Liver (tissue), 8 donors: ENCODE measurements at regions not wholly inside any gene's neighbourhood (a gene's known extent, or its start where the extent isn't known, plus 50 kb on each side); places are given as distances from the start of the nearest gene placed in this dataset.

Experiments used
- DNase-seq: peaks from one replicate; pipeline ENCODE4 v3.0.0-alpha.2; 2017; ENCODE audit warnings: low spot score
- H3K27ac ChIP-seq, 2 donors: one replicate each; pipeline ENCODE4 v1.7.0; 2013; ENCODE audit warnings: inconsistent platforms in 2 of 2, low read length in 2 of 2, control low read depth in 1 of 2, low read depth in 1 of 2, mild to moderate bottlenecking in 1 of 2
- H3K27me3 ChIP-seq, 4 donors: one replicate each; pipeline versions ENCODE4 v1.6.1 to v1.7.0; 2013; ENCODE audit warnings: low read length in 3 of 4, inconsistent platforms in 1 of 4, mild to moderate bottlenecking in 1 of 4, moderate library complexity in 1 of 4; ENCODE audit not compliant: control insufficient read depth in 4 of 4, insufficient read depth in 4 of 4
- H3K36me3 ChIP-seq, 4 donors: one replicate each; pipeline versions ENCODE4 v1.6.1 to v1.7.0; 2013; ENCODE audit warnings: low read length in 3 of 4, mild to moderate bottlenecking in 3 of 4, low read depth in 1 of 4, moderate library complexity in 1 of 4; ENCODE audit not compliant: control insufficient read depth in 4 of 4, insufficient read depth in 3 of 4
- H3K4me1 ChIP-seq, 4 donors: one replicate each; pipeline versions ENCODE4 v1.6.1 to v1.7.0; 2013; ENCODE audit warnings: low read length in 3 of 4, mild to moderate bottlenecking in 3 of 4, moderate library complexity in 1 of 4; ENCODE audit not compliant: control insufficient read depth in 4 of 4, insufficient read depth in 4 of 4
- H3K4me3 ChIP-seq, 3 donors: one replicate each; pipeline versions ENCODE4 v1.6.1 to v1.7.0; 2013; ENCODE audit warnings: low read length in 3 of 3, control low read depth in 1 of 3, low read depth in 1 of 3, mild to moderate bottlenecking in 1 of 3
- H3K9ac ChIP-seq, 2 donors: one replicate each; pipeline ENCODE4 v1.7.0; 2013; ENCODE audit warnings: low read length in 2 of 2, mild to moderate bottlenecking in 2 of 2, moderate library complexity in 2 of 2, control low read depth in 1 of 2, low read depth in 1 of 2
- H3K9me3 ChIP-seq, 4 donors: one replicate each; pipeline versions ENCODE4 v1.6.1 to v1.7.0; 2013; ENCODE audit warnings: low read length in 3 of 4; ENCODE audit not compliant: control insufficient read depth in 4 of 4
- EGR1 ChIP-seq, 2 donors: IDR thresholded peaks; 2 replicates each; pipeline ENCODE4 v1.6.1; 2016 to 2018; ENCODE audit warnings: antibody characterized with exemption in 2 of 2, low read depth in 2 of 2
- FOXA1 ChIP-seq: IDR thresholded peaks from 2 replicates; pipeline ENCODE4 v1.6.1; 2016; ENCODE audit warnings: antibody characterized with exemption
- FOXA2 ChIP-seq: IDR thresholded peaks from 2 replicates; pipeline ENCODE4 v1.6.1; 2016; ENCODE audit warnings: antibody characterized with exemption
- GABPA ChIP-seq, 2 donors: IDR thresholded peaks in 1 of 2; conservative IDR thresholded peaks in 1 of 2; 2 replicates each; pipeline ENCODE4 v1.6.1; 2016; ENCODE audit warnings: antibody characterized with exemption in 2 of 2, mild to moderate bottlenecking in 1 of 2, moderate library complexity in 1 of 2
- HNF4A ChIP-seq, 2 donors: conservative IDR thresholded peaks; 2 replicates each; pipeline ENCODE4 v1.6.1; 2016; ENCODE audit warnings: antibody characterized with exemption in 2 of 2, mild to moderate bottlenecking in 2 of 2
- HNF4G ChIP-seq: IDR thresholded peaks from 2 replicates; pipeline ENCODE4 v1.6.1; 2016; ENCODE audit warnings: antibody characterized with exemption
- JUND ChIP-seq, 2 donors: IDR thresholded peaks; 2 replicates each; pipeline ENCODE4 v1.6.1; 2016; ENCODE audit warnings: antibody characterized with exemption in 2 of 2
- NR2F2 ChIP-seq: IDR thresholded peaks from 2 replicates; pipeline ENCODE4 v1.6.1; 2016; ENCODE audit warnings: antibody characterized with exemption
- RAD21 ChIP-seq, 2 donors: IDR thresholded peaks; 2 replicates each; pipeline ENCODE4 v1.6.1; 2016; ENCODE audit warnings: antibody characterized with exemption in 2 of 2, mild to moderate bottlenecking in 2 of 2
- RXRA ChIP-seq, 2 donors: IDR thresholded peaks; 2 replicates each; pipeline ENCODE4 v1.6.1; 2017 to 2018; ENCODE audit warnings: antibody characterized with exemption in 2 of 2, mild to moderate bottlenecking in 1 of 2
- SP1 ChIP-seq: IDR thresholded peaks from 2 replicates; pipeline ENCODE4 v1.6.1; 2018; ENCODE audit warnings: antibody characterized with exemption, mild to moderate bottlenecking
- TAF1 ChIP-seq: conservative IDR thresholded peaks from 2 replicates; pipeline ENCODE4 v1.6.1; 2016; ENCODE audit warnings: antibody characterized with exemption, mild to moderate bottlenecking
- YY1 ChIP-seq: IDR thresholded peaks from 2 replicates; pipeline ENCODE4 v1.6.1; 2016; ENCODE audit warnings: antibody characterized with exemption, mild to moderate bottlenecking
- WGBS: extraction: QIAGEN DNeasy Blood & Tissue Kit; methylation state at CpG from one replicate; pipeline ENCODE4 v1.1.7; 2013; 5-methylcytosine and 5-hydroxymethylcytosine counted together
- TF ChIP-seq, protein P1 (sequence below): fragments of 150-350 bp; IDR thresholded peaks from 2 replicates; pipeline ENCODE4 v1.5.1; 2017; ENCODE audit warnings: improper control_type of control experiment, low read depth, low read length; ENCODE audit not compliant: missing input control
- TF ChIP-seq, protein P2 (sequence below): IDR thresholded peaks from 2 replicates; pipeline ENCODE4 v1.6.1; 2016; ENCODE audit warnings: antibody characterized with exemption
- TF ChIP-seq, protein P3 (sequence below): IDR thresholded peaks from 2 replicates; pipeline ENCODE4 v1.6.1; 2016; ENCODE audit warnings: antibody characterized with exemption, mild to moderate bottlenecking
- TF ChIP-seq, protein P4 (sequence below): IDR thresholded peaks from 2 replicates; pipeline ENCODE4 v1.6.1; 2016; ENCODE audit warnings: antibody characterized with exemption
- TF ChIP-seq, protein P5 (sequence below): IDR thresholded peaks from 2 replicates; pipeline ENCODE4 v1.6.1; 2016; ENCODE audit warnings: antibody characterized with exemption
- donor health status: healthy.
- donor health status: healthy.
- donor health status: healthy.
- donor health status: healthy.
- donor health status: healthy.

DNA sequence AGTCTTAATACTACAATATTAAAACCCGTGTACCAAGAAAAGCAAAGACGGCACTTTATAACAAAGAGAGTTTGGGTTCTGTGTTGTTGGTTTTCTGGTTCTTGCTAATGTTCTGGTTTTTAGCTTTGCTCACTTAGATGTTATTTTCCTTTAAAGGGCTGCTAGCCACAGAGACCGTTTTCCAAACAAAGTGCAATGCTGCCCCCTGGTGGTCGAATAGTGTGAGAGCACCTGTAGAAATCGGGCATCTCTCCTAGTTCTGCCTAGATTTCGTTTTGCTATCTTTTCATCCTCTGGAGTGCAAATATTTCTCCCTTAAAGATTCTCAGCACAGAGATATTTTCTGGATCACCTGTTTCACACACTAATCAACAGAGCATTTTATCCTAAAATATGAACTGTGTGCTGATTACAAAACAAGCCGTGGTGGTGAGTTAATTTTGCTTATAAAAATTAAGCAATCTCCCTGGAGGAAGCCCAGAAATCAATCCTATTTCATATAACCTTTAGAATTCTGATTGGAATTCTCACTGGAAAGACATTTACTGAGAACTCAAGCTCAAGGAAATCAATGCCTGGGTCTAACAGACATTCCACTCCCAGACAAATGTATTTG lies 334.5 kb upstream of the NOCT start:
- 7% methylated on average over 7 of the region's 7 CpGs for WGBS
- TF ChIP-seq, protein P1, sequence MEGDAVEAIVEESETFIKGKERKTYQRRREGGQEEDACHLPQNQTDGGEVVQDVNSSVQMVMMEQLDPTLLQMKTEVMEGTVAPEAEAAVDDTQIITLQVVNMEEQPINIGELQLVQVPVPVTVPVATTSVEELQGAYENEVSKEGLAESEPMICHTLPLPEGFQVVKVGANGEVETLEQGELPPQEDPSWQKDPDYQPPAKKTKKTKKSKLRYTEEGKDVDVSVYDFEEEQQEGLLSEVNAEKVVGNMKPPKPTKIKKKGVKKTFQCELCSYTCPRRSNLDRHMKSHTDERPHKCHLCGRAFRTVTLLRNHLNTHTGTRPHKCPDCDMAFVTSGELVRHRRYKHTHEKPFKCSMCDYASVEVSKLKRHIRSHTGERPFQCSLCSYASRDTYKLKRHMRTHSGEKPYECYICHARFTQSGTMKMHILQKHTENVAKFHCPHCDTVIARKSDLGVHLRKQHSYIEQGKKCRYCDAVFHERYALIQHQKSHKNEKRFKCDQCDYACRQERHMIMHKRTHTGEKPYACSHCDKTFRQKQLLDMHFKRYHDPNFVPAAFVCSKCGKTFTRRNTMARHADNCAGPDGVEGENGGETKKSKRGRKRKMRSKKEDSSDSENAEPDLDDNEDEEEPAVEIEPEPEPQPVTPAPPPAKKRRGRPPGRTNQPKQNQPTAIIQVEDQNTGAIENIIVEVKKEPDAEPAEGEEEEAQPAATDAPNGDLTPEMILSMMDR: peak; percentile 95
- TF ChIP-seq, protein P2, sequence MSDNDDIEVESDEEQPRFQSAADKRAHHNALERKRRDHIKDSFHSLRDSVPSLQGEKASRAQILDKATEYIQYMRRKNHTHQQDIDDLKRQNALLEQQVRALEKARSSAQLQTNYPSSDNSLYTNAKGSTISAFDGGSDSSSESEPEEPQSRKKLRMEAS: no peak
- TF ChIP-seq RAD21 (IDR thresholded peaks at IDR 0.05) (peak; percentile 97), NR2F2 (no peak)
- no peak overlapping the region for H3K27ac ChIP-seq
- H3K9ac ChIP-seq: no peak overlapping the region
- peaks cover 0 to 8% (median 3%) of the 10 kb centered on the region in 4 donors for H3K4me1 ChIP-seq
- H3K4me3 ChIP-seq: no peak overlapping the region
- H3K36me3 ChIP-seq: no peaks in the 10 kb centered on the region
- H3K27me3 ChIP-seq: peaks cover 0 to 3% (median 0%) of the 10 kb centered on the region in 4 donors
- H3K9me3 ChIP-seq: no peaks in the 10 kb centered on the region
- peak; percentile 86 for DNase-seq

DNA sequence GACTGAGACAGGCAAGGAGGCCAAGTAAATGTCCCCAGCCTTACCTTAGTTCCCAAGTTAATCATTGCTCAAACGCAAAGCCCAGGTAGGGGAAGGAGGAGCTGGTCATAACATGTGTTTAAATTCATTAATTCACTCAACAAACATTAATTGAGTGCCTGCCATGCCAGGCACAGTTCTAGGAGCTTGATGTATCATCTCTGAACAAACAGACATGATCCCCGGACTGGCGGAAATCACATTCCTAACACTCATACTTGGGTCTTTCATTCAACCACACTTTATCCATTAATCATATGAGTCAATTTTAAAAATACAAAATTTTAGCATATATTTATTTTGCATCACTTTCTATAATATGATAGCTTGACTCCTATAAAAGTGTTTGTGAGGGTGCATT lies 335.3 kb upstream of the NOCT start:
- TF ChIP-seq FOXA2: no peak
- TF ChIP-seq RAD21 (IDR thresholded peaks at IDR 0.05): no peak
- no peak for TF ChIP-seq NR2F2
- no peak for TF ChIP-seq JUND (IDR thresholded peaks at IDR 0.05)
- no peak for TF ChIP-seq SP1
- TF ChIP-seq, protein P1: no peak
- TF ChIP-seq, protein P3, sequence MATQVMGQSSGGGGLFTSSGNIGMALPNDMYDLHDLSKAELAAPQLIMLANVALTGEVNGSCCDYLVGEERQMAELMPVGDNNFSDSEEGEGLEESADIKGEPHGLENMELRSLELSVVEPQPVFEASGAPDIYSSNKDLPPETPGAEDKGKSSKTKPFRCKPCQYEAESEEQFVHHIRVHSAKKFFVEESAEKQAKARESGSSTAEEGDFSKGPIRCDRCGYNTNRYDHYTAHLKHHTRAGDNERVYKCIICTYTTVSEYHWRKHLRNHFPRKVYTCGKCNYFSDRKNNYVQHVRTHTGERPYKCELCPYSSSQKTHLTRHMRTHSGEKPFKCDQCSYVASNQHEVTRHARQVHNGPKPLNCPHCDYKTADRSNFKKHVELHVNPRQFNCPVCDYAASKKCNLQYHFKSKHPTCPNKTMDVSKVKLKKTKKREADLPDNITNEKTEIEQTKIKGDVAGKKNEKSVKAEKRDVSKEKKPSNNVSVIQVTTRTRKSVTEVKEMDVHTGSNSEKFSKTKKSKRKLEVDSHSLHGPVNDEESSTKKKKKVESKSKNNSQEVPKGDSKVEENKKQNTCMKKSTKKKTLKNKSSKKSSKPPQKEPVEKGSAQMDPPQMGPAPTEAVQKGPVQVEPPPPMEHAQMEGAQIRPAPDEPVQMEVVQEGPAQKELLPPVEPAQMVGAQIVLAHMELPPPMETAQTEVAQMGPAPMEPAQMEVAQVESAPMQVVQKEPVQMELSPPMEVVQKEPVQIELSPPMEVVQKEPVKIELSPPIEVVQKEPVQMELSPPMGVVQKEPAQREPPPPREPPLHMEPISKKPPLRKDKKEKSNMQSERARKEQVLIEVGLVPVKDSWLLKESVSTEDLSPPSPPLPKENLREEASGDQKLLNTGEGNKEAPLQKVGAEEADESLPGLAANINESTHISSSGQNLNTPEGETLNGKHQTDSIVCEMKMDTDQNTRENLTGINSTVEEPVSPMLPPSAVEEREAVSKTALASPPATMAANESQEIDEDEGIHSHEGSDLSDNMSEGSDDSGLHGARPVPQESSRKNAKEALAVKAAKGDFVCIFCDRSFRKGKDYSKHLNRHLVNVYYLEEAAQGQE: no peak
- TF ChIP-seq YY1: no peak
- no peak for TF ChIP-seq HNF4G
- TF ChIP-seq, protein P2: no peak
- TF ChIP-seq, protein P4, sequence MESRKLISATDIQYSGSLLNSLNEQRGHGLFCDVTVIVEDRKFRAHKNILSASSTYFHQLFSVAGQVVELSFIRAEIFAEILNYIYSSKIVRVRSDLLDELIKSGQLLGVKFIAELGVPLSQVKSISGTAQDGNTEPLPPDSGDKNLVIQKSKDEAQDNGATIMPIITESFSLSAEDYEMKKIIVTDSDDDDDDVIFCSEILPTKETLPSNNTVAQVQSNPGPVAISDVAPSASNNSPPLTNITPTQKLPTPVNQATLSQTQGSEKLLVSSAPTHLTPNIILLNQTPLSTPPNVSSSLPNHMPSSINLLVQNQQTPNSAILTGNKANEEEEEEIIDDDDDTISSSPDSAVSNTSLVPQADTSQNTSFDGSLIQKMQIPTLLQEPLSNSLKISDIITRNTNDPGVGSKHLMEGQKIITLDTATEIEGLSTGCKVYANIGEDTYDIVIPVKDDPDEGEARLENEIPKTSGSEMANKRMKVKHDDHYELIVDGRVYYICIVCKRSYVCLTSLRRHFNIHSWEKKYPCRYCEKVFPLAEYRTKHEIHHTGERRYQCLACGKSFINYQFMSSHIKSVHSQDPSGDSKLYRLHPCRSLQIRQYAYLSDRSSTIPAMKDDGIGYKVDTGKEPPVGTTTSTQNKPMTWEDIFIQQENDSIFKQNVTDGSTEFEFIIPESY: no peak
- TF ChIP-seq FOXA1: no peak
- TF ChIP-seq TAF1: no peak
- TF ChIP-seq HNF4A (conservative IDR thresholded peaks at IDR 0.05): no peak
- TF ChIP-seq RXRA (IDR thresholded peaks at IDR 0.05): no peak
- TF ChIP-seq, protein P5, sequence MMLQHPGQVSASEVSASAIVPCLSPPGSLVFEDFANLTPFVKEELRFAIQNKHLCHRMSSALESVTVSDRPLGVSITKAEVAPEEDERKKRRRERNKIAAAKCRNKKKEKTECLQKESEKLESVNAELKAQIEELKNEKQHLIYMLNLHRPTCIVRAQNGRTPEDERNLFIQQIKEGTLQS: no peak
- no peak for TF ChIP-seq GABPA (IDR thresholded peaks at IDR 0.05 in 1 of 2, conservative IDR thresholded peaks at IDR 0.05 in 1 of 2)
- no peak for TF ChIP-seq EGR1 (IDR thresholded peaks at IDR 0.05; ENCODE audit: low read depth in 2 of 2)
- H3K36me3 ChIP-seq: no peaks in the 10 kb centered on the region
- 83% methylated on average over 3 of the region's 3 CpGs for WGBS
- H3K4me3 ChIP-seq: no peak overlapping the region
- H3K27ac ChIP-seq: no peak overlapping the region
- H3K9me3 ChIP-seq: no peaks in the 10 kb centered on the region
- H3K9ac ChIP-seq: no peak overlapping the region
- H3K27me3 ChIP-seq: peaks cover 0 to 3% (median 0%) of the 10 kb centered on the region in 4 donors
- no peak for DNase-seq
- H3K4me1 ChIP-seq: peaks cover 0 to 8% (median 3%) of the 10 kb centered on the region in 4 donors
